Breast epithelium (tissue), 3 donors: ENCODE measurements at regions not wholly inside any gene's neighbourhood (a gene's known extent, or its start where the extent isn't known, plus 50 kb on each side); places are given as distances from the start of the nearest gene placed in this dataset.

Source experiments
- CTCF ChIP-seq, 3 donors: fragments of 450-650 bp; IDR thresholded peaks; one replicate each; pipeline ENCODE4 v1.5.1; 2016 to 2017; ENCODE audit warnings: antibody characterized with exemption in 3 of 3, mild to moderate bottlenecking in 3 of 3, moderate library complexity in 3 of 3
- POLR2A ChIP-seq: fragments of 450-650 bp; IDR thresholded peaks from one replicate; pipeline ENCODE4 v1.6.1; 2016; ENCODE audit warnings: antibody characterized with exemption, mild to moderate bottlenecking, moderate library complexity

GRCh38 chr10:128869101-128869749 lies 597.8 kb upstream of the MGMT start:
- TF ChIP-seq POLR2A (no peak), CTCF (IDR thresholded peaks at IDR 0.05) (no peak)
